ENCODE measurements at regions not wholly inside any gene's neighbourhood (a gene's known extent, or its start where the extent isn't known, plus 50 kb on each side); places are given as distances from the start of the nearest gene placed in this dataset.

- Histone ChIP-seq H3K36me3 (ENCODE audit: control insufficient read depth, insufficient read depth, low read length) (no peaks in the 10 kb centered on the region), H3K79me2 (ENCODE audit: control insufficient read depth, insufficient read depth, low read length) (no peaks in the 10 kb centered on the region), H2AFZ (ENCODE audit: low read length) (no peak overlapping the region), H3K27ac (ENCODE audit: insufficient read depth, low read length) (no peak overlapping the region), H3K4me2 (ENCODE audit: extremely low read depth, insufficient read depth, low read length) (no peak overlapping the region), H4K20me1 (ENCODE audit: control insufficient read depth, extremely low read depth, insufficient read depth, low read length) (no peaks in the 10 kb centered on the region), H3K27me3 (ENCODE audit: control insufficient read depth, insufficient read depth, low read length) (no peaks in the 10 kb centered on the region), H3K9me3 (ENCODE audit: control insufficient read depth, insufficient read depth, low read depth, low read length) (no peaks in the 10 kb centered on the region), H3K4me1 (ENCODE audit: control insufficient read depth, extremely low read depth, insufficient read depth, low read length) (no peaks in the 10 kb centered on the region), H3K9ac (ENCODE audit: insufficient read depth, low read length) (no peak overlapping the region), H3K4me3 (replicated peaks in 1 of 4; ENCODE audit: control extremely low read depth in 1 of 4, insufficient read depth in 1 of 4, low read depth in 3 of 4, low read length in 4 of 4) (no peak overlapping the region)
- DNase-seq (ENCODE audit: low read depth in 2 of 2): no peak
- TF ChIP-seq, protein P1, sequence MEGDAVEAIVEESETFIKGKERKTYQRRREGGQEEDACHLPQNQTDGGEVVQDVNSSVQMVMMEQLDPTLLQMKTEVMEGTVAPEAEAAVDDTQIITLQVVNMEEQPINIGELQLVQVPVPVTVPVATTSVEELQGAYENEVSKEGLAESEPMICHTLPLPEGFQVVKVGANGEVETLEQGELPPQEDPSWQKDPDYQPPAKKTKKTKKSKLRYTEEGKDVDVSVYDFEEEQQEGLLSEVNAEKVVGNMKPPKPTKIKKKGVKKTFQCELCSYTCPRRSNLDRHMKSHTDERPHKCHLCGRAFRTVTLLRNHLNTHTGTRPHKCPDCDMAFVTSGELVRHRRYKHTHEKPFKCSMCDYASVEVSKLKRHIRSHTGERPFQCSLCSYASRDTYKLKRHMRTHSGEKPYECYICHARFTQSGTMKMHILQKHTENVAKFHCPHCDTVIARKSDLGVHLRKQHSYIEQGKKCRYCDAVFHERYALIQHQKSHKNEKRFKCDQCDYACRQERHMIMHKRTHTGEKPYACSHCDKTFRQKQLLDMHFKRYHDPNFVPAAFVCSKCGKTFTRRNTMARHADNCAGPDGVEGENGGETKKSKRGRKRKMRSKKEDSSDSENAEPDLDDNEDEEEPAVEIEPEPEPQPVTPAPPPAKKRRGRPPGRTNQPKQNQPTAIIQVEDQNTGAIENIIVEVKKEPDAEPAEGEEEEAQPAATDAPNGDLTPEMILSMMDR (conservative IDR thresholded peaks at IDR 0.05 in 1 of 2, IDR thresholded peaks at IDR 0.05 in 1 of 2; ENCODE audit: low read depth in 1 of 2, low read length in 2 of 2): no peak
- no peak for TF ChIP-seq EZH2 (IDR thresholded peaks at IDR 0.05; ENCODE audit: low read length, missing control alignments)
Measured at GRCh38 chr5:135753990-135754389, 80.5 kb upstream of the SLC25A48 start.

DNA sequence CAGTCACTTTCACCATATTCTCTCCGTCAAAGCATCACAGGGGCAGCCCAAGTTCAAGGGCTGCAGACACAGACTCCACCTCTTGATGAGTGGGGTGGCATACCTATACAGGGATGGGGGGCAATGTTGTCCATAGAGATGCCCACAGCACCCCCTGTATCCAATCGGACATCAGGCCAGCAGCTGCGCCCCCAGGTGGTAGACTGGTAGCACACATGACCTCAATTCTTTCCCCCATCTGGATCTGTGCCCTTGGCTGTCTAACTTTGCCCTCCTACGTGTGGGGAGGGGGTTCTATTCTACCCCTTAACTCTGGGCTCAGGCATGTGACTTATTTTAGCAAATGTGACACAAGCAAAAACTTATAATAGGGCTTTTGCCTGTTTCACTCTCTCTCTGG, 84.0 kb upstream of the SLC25A48 start:
- no peak for TF ChIP-seq EZH2 (IDR thresholded peaks at IDR 0.05; ENCODE audit: low read length, missing control alignments)
- TF ChIP-seq, protein P1 (conservative IDR thresholded peaks at IDR 0.05 in 1 of 2, IDR thresholded peaks at IDR 0.05 in 1 of 2; ENCODE audit: low read depth in 1 of 2, low read length in 2 of 2): no peak
- H3K27ac ChIP-seq (ENCODE audit: insufficient read depth, low read length): no peak overlapping the region
- no peaks in the 10 kb centered on the region for H3K4me1 ChIP-seq (ENCODE audit: control insufficient read depth, extremely low read depth, insufficient read depth, low read length)
- no peak overlapping the region for H3K9ac ChIP-seq (ENCODE audit: insufficient read depth, low read length)
- no peak overlapping the region for H3K4me2 ChIP-seq (ENCODE audit: extremely low read depth, insufficient read depth, low read length)
- no peaks in the 10 kb centered on the region for H4K20me1 ChIP-seq (ENCODE audit: control insufficient read depth, extremely low read depth, insufficient read depth, low read length)
- no peaks in the 10 kb centered on the region for H3K27me3 ChIP-seq (ENCODE audit: control insufficient read depth, insufficient read depth, low read length)
- no peak for DNase-seq (ENCODE audit: low read depth in 2 of 2)
- no peaks in the 10 kb centered on the region for H3K9me3 ChIP-seq (ENCODE audit: control insufficient read depth, insufficient read depth, low read depth, low read length)
- no peak overlapping the region for H2AFZ ChIP-seq (ENCODE audit: low read length)
- no peaks in the 10 kb centered on the region for H3K79me2 ChIP-seq (ENCODE audit: control insufficient read depth, insufficient read depth, low read length)
- no peak overlapping the region for H3K4me3 ChIP-seq (replicated peaks in 1 of 4; ENCODE audit: control extremely low read depth in 1 of 4, insufficient read depth in 1 of 4, low read depth in 3 of 4, low read length in 4 of 4)
- no peaks in the 10 kb centered on the region for H3K36me3 ChIP-seq (ENCODE audit: control insufficient read depth, insufficient read depth, low read length)

DNA sequence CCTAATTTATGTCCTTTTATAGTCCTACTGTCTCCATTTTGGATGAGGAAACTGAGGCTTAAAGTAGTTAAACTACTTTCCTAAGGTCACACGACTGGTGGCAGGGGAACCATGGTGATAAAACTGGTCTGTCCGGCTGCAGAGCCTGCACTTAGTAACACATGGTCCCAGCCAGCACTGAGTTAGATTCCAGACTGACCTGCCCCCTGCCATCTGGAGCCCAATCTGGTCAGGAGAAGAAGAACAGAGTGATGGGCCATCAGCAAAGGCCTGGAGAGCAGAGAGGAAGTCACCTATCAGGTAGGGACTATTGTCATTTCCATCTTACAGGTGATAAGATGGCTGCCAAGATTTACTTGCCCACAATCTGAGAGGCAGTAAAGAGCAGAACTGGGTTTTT, 86.6 kb upstream of the SLC25A48 start:
- H3K27ac ChIP-seq (ENCODE audit: insufficient read depth, low read length): no peak overlapping the region

More for the DNA sequence above, 86.6 kb upstream of the SLC25A48 start:
- no peak overlapping the region for H3K9ac ChIP-seq (ENCODE audit: insufficient read depth, low read length)
- DNase-seq (ENCODE audit: low read depth in 2 of 2): no peak
- H4K20me1 ChIP-seq (ENCODE audit: control insufficient read depth, extremely low read depth, insufficient read depth, low read length): no peaks in the 10 kb centered on the region
- H2AFZ ChIP-seq (ENCODE audit: low read length): no peak overlapping the region
- no peak overlapping the region for H3K4me3 ChIP-seq (replicated peaks in 1 of 4; ENCODE audit: control extremely low read depth in 1 of 4, insufficient read depth in 1 of 4, low read depth in 3 of 4, low read length in 4 of 4)
- no peaks in the 10 kb centered on the region for H3K79me2 ChIP-seq (ENCODE audit: control insufficient read depth, insufficient read depth, low read length)
- H3K36me3 ChIP-seq (ENCODE audit: control insufficient read depth, insufficient read depth, low read length): no peaks in the 10 kb centered on the region
- H3K27me3 ChIP-seq (ENCODE audit: control insufficient read depth, insufficient read depth, low read length): no peaks in the 10 kb centered on the region
- no peak overlapping the region for H3K4me2 ChIP-seq (ENCODE audit: extremely low read depth, insufficient read depth, low read length)
- H3K9me3 ChIP-seq (ENCODE audit: control insufficient read depth, insufficient read depth, low read depth, low read length): no peaks in the 10 kb centered on the region
- no peak for TF ChIP-seq EZH2 (IDR thresholded peaks at IDR 0.05; ENCODE audit: low read length, missing control alignments)
- TF ChIP-seq, protein P1 (conservative IDR thresholded peaks at IDR 0.05 in 1 of 2, IDR thresholded peaks at IDR 0.05 in 1 of 2; ENCODE audit: low read depth in 1 of 2, low read length in 2 of 2): no peak
- H3K4me1 ChIP-seq (ENCODE audit: control insufficient read depth, extremely low read depth, insufficient read depth, low read length): no peaks in the 10 kb centered on the region

Data from fibroblast of lung (primary cell).